CD4-positive, alpha-beta T cell treated with Interleukin-4 for 4 hours (primary cell): ENCODE measurements at regions not wholly inside any gene's neighbourhood (a gene's known extent, or its start where the extent isn't known, plus 50 kb on each side); places are given as distances from the start of the nearest gene placed in this dataset.
"Not testable (repeated sequence)": the region's sequence is repeated elsewhere in the genome, so short reads cannot be mapped to it uniquely, and the experiment has no call there.

ENCODE experiments used
- DNase-seq: peaks from one replicate; pipeline ENCODE4 v3.0.0-alpha.2; 2020

DNA sequence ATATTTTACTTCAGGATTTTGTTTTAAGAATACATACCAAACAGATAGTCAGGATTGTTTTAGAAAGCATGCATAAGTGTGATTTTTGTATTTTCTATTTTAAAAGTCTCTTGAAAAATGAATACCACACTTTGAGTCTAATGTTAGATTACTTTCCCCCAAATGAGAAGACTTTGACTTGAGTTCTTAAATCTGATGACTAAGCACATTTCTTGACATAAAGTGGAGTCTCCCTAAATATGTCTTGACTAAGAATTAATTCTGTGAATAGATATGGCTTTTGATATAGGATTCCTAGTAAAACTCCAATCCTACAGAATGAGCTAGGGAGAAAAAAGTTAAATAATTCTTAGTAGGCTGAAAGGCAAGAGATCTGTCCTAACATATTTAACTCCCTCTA, 624.2 kb upstream of the SPRY2 start:
- no peak for DNase-seq

DNA sequence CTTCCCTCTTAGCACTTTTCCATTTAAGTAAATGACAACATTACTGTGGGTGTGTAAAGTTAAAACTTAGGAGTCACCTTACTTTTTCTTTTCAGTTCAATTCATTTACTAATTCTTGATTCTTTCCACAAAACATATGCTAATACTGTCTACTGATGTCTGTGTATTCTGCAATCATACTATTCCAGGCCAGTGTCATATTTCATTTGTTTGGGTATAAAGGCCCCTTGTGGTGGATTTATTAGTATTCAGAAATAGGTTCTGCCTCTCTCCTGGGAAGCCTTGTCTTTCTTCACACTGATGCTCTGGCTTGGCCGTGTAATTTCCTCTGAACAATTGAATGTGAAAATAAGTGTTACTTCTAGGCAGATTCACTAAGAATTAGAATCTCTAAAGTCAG, 621.9 kb upstream of the SPRY2 start:
- no peak for DNase-seq

GRCh38 chr13:80962173-80962572, 621.2 kb upstream of the SPRY2 start:
- no peak for DNase-seq

DNA sequence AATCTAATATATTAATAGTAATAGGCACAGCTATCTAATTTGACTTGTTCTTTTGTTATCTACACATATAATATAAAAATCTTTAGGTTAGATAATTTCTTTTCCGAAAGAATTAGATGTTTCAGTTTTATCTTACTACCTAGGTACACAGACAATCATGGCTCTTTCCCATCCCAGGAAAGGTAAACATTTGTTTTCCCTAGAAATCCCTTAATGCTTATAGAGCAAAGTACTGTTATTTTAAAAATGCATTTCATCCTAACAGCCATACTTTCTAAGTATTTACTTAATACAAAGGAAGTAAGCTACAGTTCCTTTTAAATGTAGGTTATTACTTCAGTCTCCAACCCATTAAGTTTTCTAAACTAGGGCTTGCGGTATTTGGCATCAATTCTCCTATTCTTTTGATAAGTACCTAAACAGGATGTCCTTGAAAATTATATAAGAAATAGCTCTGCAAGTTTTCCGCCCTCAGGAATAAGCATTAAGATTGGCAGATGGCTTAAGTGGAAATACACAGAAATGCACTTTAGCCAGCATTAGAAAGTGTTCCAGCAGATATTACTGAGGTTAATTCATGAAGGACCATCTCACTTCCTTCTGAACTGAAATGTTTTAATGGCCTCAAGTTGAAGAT, 616.2 kb upstream of the SPRY2 start:
- DNase-seq, result no peak

DNA sequence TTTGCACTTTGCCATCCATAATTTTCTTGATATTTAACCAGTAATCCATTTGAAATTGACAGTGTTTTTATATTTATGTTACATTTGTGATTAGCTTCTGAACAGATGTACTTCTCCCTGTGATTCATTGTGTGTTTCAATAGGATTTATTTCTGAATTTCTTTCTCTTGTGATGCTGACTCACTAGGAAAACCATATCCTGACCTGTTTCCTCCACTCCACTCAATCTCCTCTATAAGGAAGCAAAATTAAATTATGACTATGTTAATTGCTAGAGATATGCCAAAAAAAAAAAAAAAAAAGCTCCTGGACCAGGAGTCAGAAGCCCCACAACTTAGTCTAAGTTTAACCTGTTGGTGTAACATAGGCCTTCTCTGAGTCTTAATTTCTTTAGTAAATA, 614.6 kb upstream of the SPRY2 start:
- no peak for DNase-seq

DNA sequence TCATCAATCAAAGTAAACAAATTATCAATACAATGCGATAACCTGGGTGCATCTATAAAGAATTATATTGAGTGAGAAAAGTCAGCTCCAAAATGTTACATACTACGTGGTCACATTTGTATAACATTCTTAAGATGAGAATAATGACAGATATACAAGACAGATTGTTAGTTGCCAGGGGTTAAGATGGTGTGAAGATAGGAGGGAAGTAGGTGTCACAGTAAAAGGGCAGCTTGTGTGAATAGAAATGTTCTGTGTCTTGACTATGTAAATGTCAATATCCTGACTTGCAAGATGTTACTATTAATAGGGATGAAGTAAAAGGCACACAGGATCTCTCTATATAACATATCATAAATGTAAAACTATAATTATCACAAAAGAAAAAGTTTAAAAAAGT, 611.2 kb upstream of the SPRY2 start:
- DNase-seq, result no peak

- no peak for DNase-seq
Measured at GRCh38 chr13:80946008-80946802, 605.3 kb upstream of the SPRY2 start.

- no peak for DNase-seq
Measured at GRCh38 chr13:80945328-80945727, 604.4 kb upstream of the SPRY2 start.

GRCh38 chr13:80939581-80939980, 598.7 kb upstream of the SPRY2 start:
- no peak for DNase-seq

DNA sequence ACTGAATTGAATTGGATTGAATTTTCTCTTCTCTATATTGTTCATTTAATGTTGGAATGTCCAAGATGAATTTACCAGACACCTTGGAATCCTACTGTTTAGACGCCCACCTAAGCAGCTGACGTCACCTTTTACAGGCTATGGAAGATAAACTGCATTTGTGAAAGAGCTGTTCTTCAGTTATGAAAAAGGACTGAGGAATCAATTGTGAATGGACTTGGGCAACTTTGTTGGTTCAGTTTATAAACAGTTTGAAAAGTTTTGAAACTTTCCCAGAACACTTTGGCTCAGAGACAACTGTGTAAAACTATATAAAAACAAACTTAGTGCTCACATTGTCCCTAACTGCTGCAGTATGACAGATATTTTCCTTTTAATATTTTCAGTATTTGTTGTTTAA, 590.8 kb upstream of the SPRY2 start:
- no peak for DNase-seq

DNA sequence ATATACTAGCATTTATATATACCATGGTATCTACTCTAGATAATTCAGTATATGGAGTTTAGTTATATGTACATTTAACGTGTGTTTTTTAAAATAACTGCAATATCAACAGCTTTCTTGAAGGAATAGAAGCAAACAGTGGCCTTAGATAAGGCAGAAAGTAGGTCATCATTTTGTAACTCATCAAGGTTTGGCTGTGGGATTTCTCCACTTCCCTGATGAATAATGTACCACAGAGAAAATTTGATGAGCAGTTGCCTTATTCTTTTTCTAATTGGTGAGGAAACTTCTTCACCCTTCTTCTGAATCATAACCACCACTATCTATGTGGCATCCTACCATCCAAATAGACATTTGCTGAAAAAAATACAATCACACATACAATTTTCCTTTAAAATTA, 590.2 kb upstream of the SPRY2 start:
- no peak for DNase-seq

GRCh38 chr13:80928241-80928640, 587.3 kb upstream of the SPRY2 start:
- no peak for DNase-seq

- not testable (repeated sequence) for DNase-seq
Measured at GRCh38 chr13:80926024-80926423, 585.1 kb upstream of the SPRY2 start.

GRCh38 chr13:80924596-80924995, 583.7 kb upstream of the SPRY2 start:
- DNase-seq, result no peak

DNA sequence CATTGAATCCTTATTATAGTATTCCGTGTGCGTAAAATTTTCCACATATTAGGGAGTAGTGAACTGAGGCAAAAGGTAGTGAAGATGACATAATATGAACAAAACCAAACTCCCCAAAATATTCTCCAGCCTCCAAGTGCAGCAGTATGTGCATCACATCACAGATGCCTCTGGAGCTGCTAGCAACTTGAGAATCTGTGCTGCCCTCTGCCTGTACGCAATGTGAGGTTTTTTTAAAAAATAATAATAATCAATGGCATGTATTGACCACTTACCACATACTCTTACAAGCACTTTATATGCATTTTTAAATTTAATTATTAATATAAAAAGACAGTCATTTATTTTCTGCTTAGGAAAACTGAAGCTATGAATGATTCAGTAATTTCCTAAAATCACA, 583.0 kb upstream of the SPRY2 start:
- DNase-seq, result no peak

DNA sequence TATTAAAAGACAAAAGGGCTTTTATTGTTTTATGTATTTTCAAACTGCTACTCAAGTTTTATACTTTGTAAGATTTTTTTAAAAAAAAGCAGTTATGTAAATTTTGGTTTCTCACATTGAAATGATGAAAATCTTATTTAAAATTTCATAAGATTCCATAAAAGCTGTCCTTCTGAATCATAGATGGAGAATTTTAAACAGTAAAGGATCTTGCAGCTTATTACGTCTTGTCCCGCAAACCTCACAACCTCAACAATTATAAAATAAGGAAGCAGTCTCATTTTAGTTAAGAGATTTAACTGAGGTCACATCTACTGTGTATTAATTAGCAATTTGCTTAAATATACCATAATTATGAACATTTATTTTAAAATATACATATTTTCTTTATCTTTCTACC, 581.0 kb upstream of the SPRY2 start:
- DNase-seq, result no peak

GRCh38 chr13:80921541-80921940, 580.6 kb upstream of the SPRY2 start:
- DNase-seq, result no peak

DNA sequence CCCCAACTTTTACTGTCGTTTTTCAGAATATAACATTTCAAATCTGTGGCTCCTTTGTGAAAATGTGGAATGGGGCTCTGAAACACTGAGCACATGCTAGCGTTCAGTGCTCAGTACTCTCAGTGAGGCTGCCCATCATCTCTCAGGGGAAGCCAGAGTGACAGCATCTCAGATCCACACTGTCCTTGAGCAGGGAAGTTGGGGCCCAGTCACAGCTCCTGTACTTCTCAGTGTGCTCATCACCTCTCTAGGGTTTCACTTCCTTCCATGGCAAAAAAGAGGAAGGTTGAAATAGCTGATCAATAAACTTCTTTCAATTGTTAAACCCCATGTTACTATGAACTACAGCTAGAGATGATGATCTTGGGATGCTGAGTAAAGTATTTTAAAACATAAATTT, 565.9 kb upstream of the SPRY2 start:
- no peak for DNase-seq

DNA sequence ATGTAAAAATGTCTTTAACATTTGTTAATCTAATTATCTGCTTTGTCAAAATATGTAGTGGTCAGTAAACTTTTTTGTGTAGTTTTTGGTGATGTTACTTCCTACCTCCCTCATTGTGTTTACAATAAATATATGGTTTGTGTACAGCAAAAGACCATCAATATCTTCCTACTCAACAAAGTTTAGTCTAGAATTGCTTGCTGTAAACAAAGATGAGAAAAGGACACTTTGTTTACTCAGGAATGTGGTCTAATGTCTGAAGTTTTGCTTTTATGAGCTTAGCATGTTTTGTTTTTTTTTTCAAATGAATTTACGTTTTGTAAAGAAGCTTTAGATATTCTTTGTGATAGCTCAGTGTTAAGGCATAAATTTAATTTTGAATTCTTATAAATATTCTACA, 563.5 kb upstream of the SPRY2 start:
- no peak for DNase-seq

DNA sequence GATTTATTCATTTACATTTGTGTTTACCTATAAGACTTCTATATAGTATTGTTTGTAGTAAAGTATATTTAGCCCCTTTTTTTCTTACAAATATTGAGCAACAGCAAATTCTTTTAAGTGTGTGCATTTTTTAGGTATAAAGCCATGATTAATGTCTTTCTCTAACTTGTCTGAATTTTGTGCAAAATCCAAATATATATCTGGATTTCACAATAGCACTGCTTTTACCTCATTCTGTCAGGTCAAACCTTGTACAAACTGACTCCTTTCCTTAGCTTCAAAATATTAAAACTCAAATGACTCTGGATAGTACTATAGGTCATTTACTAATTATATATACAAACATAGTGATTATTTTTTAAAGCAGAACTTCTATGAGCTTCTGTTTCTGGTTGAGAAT, 563.0 kb upstream of the SPRY2 start:
- no peak for DNase-seq

DNA sequence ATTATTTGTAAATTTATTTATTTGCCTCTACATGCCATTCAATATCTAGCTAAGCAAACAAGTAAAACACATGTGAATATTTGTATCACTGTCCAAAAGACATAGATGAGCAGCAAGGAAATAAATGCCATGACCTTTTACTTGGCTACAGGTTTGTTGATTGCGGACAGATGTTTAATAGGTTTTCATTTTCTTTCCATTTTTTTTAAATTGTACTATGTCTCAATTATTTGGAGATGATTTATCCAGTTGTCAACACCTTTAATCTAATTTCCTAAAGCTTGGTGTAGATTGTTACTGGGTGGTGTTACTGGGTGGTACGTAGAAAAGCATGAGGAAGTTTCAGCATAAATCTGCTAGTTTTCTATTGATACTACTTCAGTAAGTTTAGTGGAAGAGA, 560.6 kb upstream of the SPRY2 start:
- no peak for DNase-seq

DNA sequence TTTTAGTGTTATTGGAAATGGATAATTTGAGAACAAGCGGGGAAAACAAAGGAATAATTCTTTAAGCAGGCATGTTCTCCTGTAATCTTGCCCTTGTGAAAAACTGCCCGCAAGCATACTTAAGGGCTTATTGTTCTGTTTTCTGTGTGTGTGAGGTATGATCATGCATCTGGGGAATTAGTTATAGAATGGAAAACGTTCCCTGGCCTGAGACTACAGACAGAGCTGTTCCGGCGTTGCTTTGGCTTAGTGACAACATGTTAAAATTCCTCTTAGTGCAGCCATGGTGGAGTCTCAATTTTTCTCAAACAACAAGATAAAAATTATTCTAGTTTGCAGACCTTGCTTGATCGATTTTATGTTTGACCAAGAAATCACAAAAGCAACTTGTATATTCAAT, 560.2 kb upstream of the SPRY2 start:
- no peak for DNase-seq

- no peak for DNase-seq
Measured at GRCh38 chr13:80900561-80900960, 559.6 kb upstream of the SPRY2 start.

DNA sequence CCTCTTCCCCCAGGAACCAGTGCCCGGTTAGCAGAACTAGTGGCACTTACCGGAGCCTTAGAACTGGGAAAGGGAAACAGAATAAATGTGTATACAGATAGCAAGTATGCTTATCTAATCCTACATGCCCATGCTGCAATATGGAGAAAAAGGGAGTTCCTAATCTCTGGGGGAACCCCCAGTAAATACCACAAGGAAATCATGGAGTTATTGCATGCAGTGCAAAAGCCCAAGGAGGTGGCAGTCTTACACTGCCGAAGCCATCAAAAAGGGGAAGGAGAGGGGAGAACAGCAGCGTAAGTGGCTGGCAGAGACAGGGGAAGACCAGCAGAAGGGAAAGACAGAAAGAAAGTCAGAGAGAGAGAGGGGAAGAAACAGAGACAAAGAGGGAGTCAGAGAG, 556.7 kb upstream of the SPRY2 start:
- DNase-seq, result not testable (repeated sequence)

GRCh38 chr13:80894917-80895316, 554.0 kb upstream of the SPRY2 start:
- no peak for DNase-seq
